Activated CD4-positive, alpha-beta T cell treated with anti-CD3 and anti-CD28 coated beads for 48 hours (primary cell): ENCODE measurements at regions not wholly inside any gene's neighbourhood (a gene's known extent, or its start where the extent isn't known, plus 50 kb on each side); places are given as distances from the start of the nearest gene placed in this dataset.

ENCODE experiments used
- DNase-seq: peaks from one replicate; pipeline ENCODE4 v3.0.0-alpha.2; 2020

- DNase-seq: no peak
These were observed 628.2 kb downstream of the CDH26 start for GRCh38 chr20:60586269-60587050.

- DNase-seq: no peak
These were observed 629.8 kb downstream of the CDH26 start for GRCh38 chr20:60587986-60588385.

- DNase-seq: no peak
These were observed 631.4 kb downstream of the CDH26 start for GRCh38 chr20:60589623-60590022.

- DNase-seq: no peak
These were observed 633.1 kb downstream of the CDH26 start for GRCh38 chr20:60591172-60591799.

- DNase-seq: no peak
These were observed 640.3 kb downstream of the CDH26 start for GRCh38 chr20:60598528-60598927.

- no peak for DNase-seq
These were observed 641.2 kb downstream of the CDH26 start for GRCh38 chr20:60599381-60599780.

GRCh38 chr20:60600036-60600435 lies 641.8 kb downstream of the CDH26 start:
- DNase-seq: no peak

GRCh38 chr20:60624066-60624465 lies 628.0 kb upstream of the CDH4 start:
- no peak for DNase-seq

- DNase-seq: no peak
These were observed 624.1 kb upstream of the CDH4 start for GRCh38 chr20:60627751-60628565.

GRCh38 chr20:60628749-60629148 lies 623.3 kb upstream of the CDH4 start:
- DNase-seq: no peak

- no peak for DNase-seq
These were observed 622.9 kb upstream of the CDH4 start for GRCh38 chr20:60629206-60629605.

- no peak for DNase-seq
These were observed 621.5 kb upstream of the CDH4 start for GRCh38 chr20:60630609-60631008.

GRCh38 chr20:60631585-60632287 lies 620.3 kb upstream of the CDH4 start:
- no peak for DNase-seq

GRCh38 chr20:60632391-60633262 lies 619.4 kb upstream of the CDH4 start:
- DNase-seq: no peak

- no peak for DNase-seq
These were observed 617.4 kb upstream of the CDH4 start for GRCh38 chr20:60634491-60635172.

GRCh38 chr20:60636417-60636816 lies 615.6 kb upstream of the CDH4 start:
- DNase-seq: no peak

GRCh38 chr20:60637801-60638200 lies 614.3 kb upstream of the CDH4 start:
- DNase-seq: no peak

- no peak for DNase-seq
These were observed 613.5 kb upstream of the CDH4 start for GRCh38 chr20:60638430-60639098.

GRCh38 chr20:60641879-60642447 lies 610.1 kb upstream of the CDH4 start:
- DNase-seq: no peak

- DNase-seq: no peak
These were observed 609.5 kb upstream of the CDH4 start for GRCh38 chr20:60642541-60642940.

- DNase-seq: no peak
These were observed 603.5 kb upstream of the CDH4 start for GRCh38 chr20:60648556-60648955.
